Vagina (tissue), 2 donors: ENCODE measurements at regions not wholly inside any gene's neighbourhood (a gene's known extent, or its start where the extent isn't known, plus 50 kb on each side); places are given as distances from the start of the nearest gene placed in this dataset.

Source experiments
- DNase-seq, 2 donors: peaks; one replicate each; pipeline ENCODE4 v3.0.0-alpha.2; 2017; ENCODE audit errors: extremely low spot score in 2 of 2
- H3K27ac ChIP-seq: fragments of 200-600 bp; sonication (generic); one replicate; pipeline ENCODE4 v1.5.1; 2019
- H3K27me3 ChIP-seq: fragments of 200-600 bp; sonication (generic); one replicate; pipeline ENCODE4 v1.5.1; 2019
- H3K36me3 ChIP-seq, 2 donors: fragments of 200-600 bp; sonication (generic); one replicate each; pipeline ENCODE4 v1.5.1; 2017 to 2019
- H3K4me1 ChIP-seq: fragments of 200-600 bp; sonication (generic); one replicate; pipeline ENCODE4 v1.5.1; 2019
- H3K4me3 ChIP-seq, 2 donors: fragments of 200-600 bp; sonication (generic); 1 replicate in 1 of 2; 2 replicates in 1 of 2; pipeline ENCODE4 v1.5.1; 2016 to 2019
- H3K9me3 ChIP-seq: fragments of 200-600 bp; sonication (generic); one replicate; pipeline ENCODE4 v1.5.1; 2019
- CTCF ChIP-seq, 3 experiments: fragments of 450-650 bp in 2 of 3; fragments of 200-600 bp in 1 of 3; sonication (generic) in 1 of 3; IDR thresholded peaks; one replicate each; pipeline ENCODE4 v1.5.1; 2017 to 2019; ENCODE audit warnings: antibody characterized with exemption in 3 of 3, mild to moderate bottlenecking in 2 of 3, moderate library complexity in 2 of 3
- POLR2A ChIP-seq, 2 donors: fragments of 450-650 bp; IDR thresholded peaks; one replicate each; pipeline ENCODE4 v1.6.1; 2017; ENCODE audit warnings: antibody characterized with exemption in 2 of 2, mild to moderate bottlenecking in 2 of 2, moderate library complexity in 2 of 2
- POLR2AphosphoS5 ChIP-seq, 2 donors: sonication (generic); formaldehyde crosslinking; IDR thresholded peaks; one replicate each; pipeline ENCODE4 v1.9.0; 2017; ENCODE audit warnings: antibody characterized with exemption in 2 of 2, mild to moderate bottlenecking in 2 of 2, low read depth in 1 of 2; ENCODE audit not compliant: insufficient read depth in 1 of 2
- intact Hi-C: fragments of 100-400 bp; cut with DNase I; formaldehyde crosslinking; loops from one replicate; pipeline ENCODE4 v1.15.1; 2023

- Histone ChIP-seq H3K36me3 (no peaks in the 10 kb centered on the region), H3K27me3 (no peaks in the 10 kb centered on the region), H3K4me1 (no peaks in the 10 kb centered on the region), H3K9me3 (no peaks in the 10 kb centered on the region), H3K27ac (no peak overlapping the region), H3K4me3 (no peak overlapping the region)
- intact Hi-C loops = no loop called here
- DNase-seq = no peak
- TF ChIP-seq POLR2AphosphoS5 (IDR thresholded peaks at IDR 0.05; ENCODE audit: insufficient read depth in 1 of 2, low read depth in 1 of 2) (no peak), POLR2A (IDR thresholded peaks at IDR 0.05) (no peak), CTCF (IDR thresholded peaks at IDR 0.05) (no peak)
Observed at GRCh38 chr22:22995166-22995565, 75.2 kb upstream of the GNAZ start.

DNA sequence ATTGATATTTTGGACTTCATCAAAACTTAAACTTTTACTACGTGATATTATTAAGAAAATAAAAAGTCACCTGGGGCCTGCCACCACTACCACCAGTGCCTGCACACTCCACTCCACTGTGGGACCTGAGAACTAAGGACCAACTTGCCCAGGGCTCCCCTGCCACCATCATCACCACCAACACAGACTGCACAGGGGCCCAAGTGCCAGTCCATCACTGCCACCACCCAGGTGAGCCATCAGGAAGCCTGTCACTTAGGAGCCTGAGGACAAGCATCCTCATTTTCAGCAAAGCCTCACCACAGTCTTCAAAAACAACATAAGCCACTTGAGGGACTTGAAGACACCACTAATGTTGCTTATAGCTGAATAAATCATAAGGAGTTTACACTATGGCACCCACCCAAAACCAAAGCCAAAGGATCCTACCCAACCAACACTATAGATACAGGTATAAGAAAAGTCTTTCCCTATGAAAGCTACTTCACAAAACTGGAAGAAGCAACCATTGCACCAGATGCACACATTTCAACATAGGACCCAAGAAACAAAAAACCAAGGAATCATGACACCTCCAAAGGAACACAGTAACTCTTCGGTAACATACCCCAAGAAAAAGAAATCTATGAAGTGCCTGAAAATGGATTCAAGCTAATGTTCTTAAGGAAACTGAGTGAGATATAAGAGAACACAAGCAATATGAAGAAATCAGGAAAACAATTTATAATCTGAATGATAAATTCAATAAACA lies 73.6 kb upstream of the GNAZ start:
- DNase-seq = no peak
- Histone ChIP-seq H3K36me3 (no peaks in the 10 kb centered on the region), H3K4me1 (no peaks in the 10 kb centered on the region), H3K9me3 (no peaks in the 10 kb centered on the region), H3K4me3 (no peak overlapping the region), H3K27ac (no peak overlapping the region), H3K27me3 (no peaks in the 10 kb centered on the region)
- TF ChIP-seq CTCF (IDR thresholded peaks at IDR 0.05) (no peak), POLR2A (IDR thresholded peaks at IDR 0.05) (no peak), POLR2AphosphoS5 (IDR thresholded peaks at IDR 0.05; ENCODE audit: insufficient read depth in 1 of 2, low read depth in 1 of 2) (no peak)
- intact Hi-C loops = no loop called here

- no peak overlapping the region for H3K4me3 ChIP-seq
- no peaks in the 10 kb centered on the region for H3K27me3 ChIP-seq
- H3K36me3 ChIP-seq = no peaks in the 10 kb centered on the region
- DNase-seq = no peak
- TF ChIP-seq CTCF (IDR thresholded peaks at IDR 0.05) (no peak), POLR2AphosphoS5 (IDR thresholded peaks at IDR 0.05; ENCODE audit: insufficient read depth in 1 of 2, low read depth in 1 of 2) (no peak), POLR2A (IDR thresholded peaks at IDR 0.05) (no peak)
- no peaks in the 10 kb centered on the region for H3K4me1 ChIP-seq
- H3K9me3 ChIP-seq = no peaks in the 10 kb centered on the region
- intact Hi-C loops = no loop called here
- H3K27ac ChIP-seq = no peak overlapping the region
Observed at GRCh38 chr22:22997262-22997898, 72.9 kb upstream of the GNAZ start.

DNA sequence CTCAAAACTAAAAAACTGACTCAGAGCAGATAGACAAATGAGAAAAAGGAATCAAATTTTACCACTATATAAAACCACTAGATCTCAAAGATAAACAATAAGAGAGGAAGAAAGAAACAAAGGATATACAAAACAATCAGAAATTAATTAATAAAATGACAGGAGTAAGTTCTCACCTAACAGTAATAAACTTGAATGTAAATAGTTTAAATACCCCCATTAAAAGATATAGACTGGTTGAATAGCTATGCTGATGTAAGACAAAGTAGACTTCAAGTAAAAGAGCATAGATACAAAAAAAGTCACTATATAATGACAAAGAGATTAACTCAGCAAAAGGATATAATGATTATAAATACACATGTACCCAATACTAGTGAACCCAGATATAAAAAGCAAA lies 72.3 kb upstream of the GNAZ start:
- Histone ChIP-seq H3K27ac (no peak overlapping the region), H3K9me3 (no peaks in the 10 kb centered on the region), H3K36me3 (no peaks in the 10 kb centered on the region), H3K4me1 (no peaks in the 10 kb centered on the region), H3K27me3 (no peaks in the 10 kb centered on the region), H3K4me3 (no peak overlapping the region)
- no peak for TF ChIP-seq POLR2A (IDR thresholded peaks at IDR 0.05)
- intact Hi-C loops = no loop called here
- no peak for DNase-seq

- no peaks in the 10 kb centered on the region for H3K4me1 ChIP-seq
- H3K4me3 ChIP-seq = no peak overlapping the region
- TF ChIP-seq POLR2AphosphoS5 (IDR thresholded peaks at IDR 0.05; ENCODE audit: insufficient read depth in 1 of 2, low read depth in 1 of 2) (no peak), POLR2A (IDR thresholded peaks at IDR 0.05) (no peak), CTCF (IDR thresholded peaks at IDR 0.05) (no peak)
- H3K36me3 ChIP-seq = no peaks in the 10 kb centered on the region
- H3K27ac ChIP-seq = no peak overlapping the region
- DNase-seq = no peak
- H3K27me3 ChIP-seq = no peaks in the 10 kb centered on the region
- intact Hi-C loops = no loop called here
- H3K9me3 ChIP-seq = no peaks in the 10 kb centered on the region
Observed at GRCh38 chr22:22999523-22999922, 70.8 kb upstream of the GNAZ start.
